ENCODE measurements at regions not wholly inside any gene's neighbourhood (a gene's known extent, or its start where the extent isn't known, plus 50 kb on each side); places are given as distances from the start of the nearest gene placed in this dataset.

DNA sequence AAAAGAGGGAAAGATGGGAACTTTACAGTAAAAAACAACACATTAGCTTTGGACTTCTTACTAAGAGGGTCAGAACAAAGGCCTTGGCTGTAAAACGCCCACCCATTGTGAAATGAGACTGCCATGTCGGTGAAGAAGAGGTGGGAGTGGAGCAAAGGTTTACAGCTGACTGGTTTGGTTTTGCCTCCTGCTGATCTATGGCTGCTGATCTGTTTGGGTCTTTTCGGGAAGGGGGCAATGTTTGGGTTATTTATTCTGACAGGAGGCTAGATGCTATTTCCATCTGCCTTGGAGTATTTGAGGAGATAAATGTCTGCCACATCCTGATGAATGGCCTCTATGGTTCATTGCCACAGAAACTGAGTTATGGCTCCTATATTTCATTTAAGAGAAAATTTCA is 408.7 kb downstream of the TLE4 start:
- no peak for FAIRE-seq
- Histone ChIP-seq H3K4me1 (replicated peaks in 1 of 4; ENCODE audit: control insufficient read depth in 3 of 4, insufficient read depth in 4 of 4, low read length in 3 of 4) (no peaks in the 10 kb centered on the region; a peak in 1 of 7 replicates), H2BK15ac (ENCODE audit: low read length) (no peak overlapping the region), H3K14ac (ENCODE audit: insufficient read length) (no peak overlapping the region), H3K4me3 (ENCODE audit: extremely low read depth in 1 of 4, insufficient read depth in 2 of 4, low read depth in 3 of 4, low read length in 4 of 4) (no peak overlapping the region), H3K79me2 (ENCODE audit: control insufficient read depth in 1 of 2, insufficient read depth in 2 of 2, low read length in 2 of 2) (no peaks in the 10 kb centered on the region), H3K36me3 (ENCODE audit: control insufficient read depth in 2 of 4, insufficient read depth in 4 of 4, low read length in 3 of 4) (no peaks in the 10 kb centered on the region), H4K8ac (ENCODE audit: extremely low read depth, insufficient read depth, low read length) (no peak overlapping the region), H2BK5ac (ENCODE audit: low read depth, low read length) (no peak overlapping the region), H3K4me2 (ENCODE audit: insufficient read depth in 1 of 2, low read depth in 2 of 2, low read length in 2 of 2) (no peak overlapping the region), H2AK5ac (ENCODE audit: low read depth, low read length) (no peak overlapping the region), H4K20me1 (replicated peaks in 1 of 2; ENCODE audit: control insufficient read depth in 1 of 2, insufficient read depth in 2 of 2, low read length in 2 of 2) (peaks cover 0 to 2% of the 10 kb centered on the region in 2 experiments), H2BK120ac (replicated peaks; ENCODE audit: low read depth, low read length) (no peak overlapping the region), H3K9ac (replicated peaks in 1 of 4; ENCODE audit: extremely low read depth in 1 of 4, low read depth in 3 of 4, low read length in 3 of 4) (no peak overlapping the region), H3K23me2 (ENCODE audit: low read depth, low read length) (no peaks in the 10 kb centered on the region; the same call in 1 of the 2 replicates), H3K18ac (ENCODE audit: extremely low read depth, low read length) (no peak overlapping the region), H3K27me3 (replicated peaks in 1 of 4; ENCODE audit: control insufficient read depth in 3 of 4, extremely low read depth in 1 of 4, insufficient read depth in 3 of 4, low read length in 3 of 4) (no peaks in the 10 kb centered on the region), H3K9me3 (ENCODE audit: insufficient read depth in 2 of 2, low read depth in 1 of 2, low read length in 1 of 2) (no peaks in the 10 kb centered on the region), H2BK12ac (ENCODE audit: low read depth, low read length) (no peak overlapping the region), H3K4ac (replicated peaks; ENCODE audit: insufficient read length, low read depth, low read length) (no peak overlapping the region), H2AFZ (ENCODE audit: low read length) (no peak overlapping the region), H3K79me1 (ENCODE audit: low read depth, low read length) (no peaks in the 10 kb centered on the region), H4K5ac (ENCODE audit: insufficient read length, low read depth, low read length) (no peak overlapping the region), H3K56ac (replicated peaks; ENCODE audit: insufficient read length, low read depth, low read length) (no peak overlapping the region), H3K27ac (ENCODE audit: low read depth, low read length) (no peak overlapping the region), H2BK20ac (ENCODE audit: low read length) (no peak overlapping the region), H4K91ac (replicated peaks; ENCODE audit: insufficient read length, low read length) (no peak overlapping the region), H3K23ac (ENCODE audit: insufficient read length) (no peak overlapping the region)
- POLR2A ChIA-PET (ENCODE audit: partially characterized antibody), result no interaction called here
- no peak for DNase-seq (ENCODE audit: low read depth in 1 of 2, low spot score in 2 of 2)
- 93% methylated on average over 3 of the region's 3 CpGs; no CpG with 5 or more reads in 1 of the 2 experiments for WGBS, 2 experiments (ENCODE audit: extremely low coverage in 1 of 2, insufficient coverage in 1 of 2, insufficient read length in 1 of 2, insufficient replicate concordance in 2 of 2, low coverage in 1 of 2, low lambda C conversion rate in 2 of 2, missing lambda C conversion rate in 1 of 2)
- CTCF ChIA-PET (ENCODE audit: partially characterized antibody), result interaction anchor here (0.7 kb wide), 1 partner anchor 1292 kb away, joined by 3 read pairs; no protein-coding TSS in a partner anchor
- TF ChIP-seq EGR1 (IDR thresholded peaks at IDR 0.05; ENCODE audit: borderline replicate concordance, low read depth, low read length), result no peak
- no peak for TF ChIP-seq POU5F1 (IDR thresholded peaks at IDR 0.05; ENCODE audit: low read depth, low read length)
- TF ChIP-seq SUZ12 (IDR thresholded peaks at IDR 0.05; ENCODE audit: low read length), result no peak
- no peak for TF ChIP-seq BRCA1 (IDR thresholded peaks at IDR 0.05; ENCODE audit: low read depth, low read length)
- no peak for TF ChIP-seq CBX5 (IDR thresholded peaks at IDR 0.05; ENCODE audit: low read depth, low read length)
- TF ChIP-seq, protein P1, sequence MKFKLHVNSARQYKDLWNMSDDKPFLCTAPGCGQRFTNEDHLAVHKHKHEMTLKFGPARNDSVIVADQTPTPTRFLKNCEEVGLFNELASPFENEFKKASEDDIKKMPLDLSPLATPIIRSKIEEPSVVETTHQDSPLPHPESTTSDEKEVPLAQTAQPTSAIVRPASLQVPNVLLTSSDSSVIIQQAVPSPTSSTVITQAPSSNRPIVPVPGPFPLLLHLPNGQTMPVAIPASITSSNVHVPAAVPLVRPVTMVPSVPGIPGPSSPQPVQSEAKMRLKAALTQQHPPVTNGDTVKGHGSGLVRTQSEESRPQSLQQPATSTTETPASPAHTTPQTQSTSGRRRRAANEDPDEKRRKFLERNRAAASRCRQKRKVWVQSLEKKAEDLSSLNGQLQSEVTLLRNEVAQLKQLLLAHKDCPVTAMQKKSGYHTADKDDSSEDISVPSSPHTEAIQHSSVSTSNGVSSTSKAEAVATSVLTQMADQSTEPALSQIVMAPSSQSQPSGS (IDR thresholded peaks at IDR 0.05; ENCODE audit: low read length), result no peak
- no peak for TF ChIP-seq POLR2AphosphoS5 (IDR thresholded peaks at IDR 0.05; ENCODE audit: low read depth, low read length)
- TF ChIP-seq POLR2A (IDR thresholded peaks at IDR 0.05; ENCODE audit: control extremely low read depth in 1 of 2, low read depth in 2 of 2, low read length in 2 of 2), result no peak
- TF ChIP-seq JUN (IDR thresholded peaks at IDR 0.05; ENCODE audit: low read depth, low read length), result no peak
- no peak for TF ChIP-seq FOSL1 (IDR thresholded peaks at IDR 0.05; ENCODE audit: insufficient read depth, low read depth, low read length)
- TF ChIP-seq BCL11A (IDR thresholded peaks at IDR 0.05; ENCODE audit: low read depth in 2 of 2, low read length in 2 of 2), result no peak
